GM23248 (cell line): ENCODE measurements at regions not wholly inside any gene's neighbourhood (a gene's known extent, or its start where the extent isn't known, plus 50 kb on each side); places are given as distances from the start of the nearest gene placed in this dataset.

Experiments used
- EZH2 ChIP-seq: fragments of 200-600 bp; sonication (generic); IDR thresholded peaks from 2 replicates; pipeline ENCODE4 v1.6.1; 2018; ENCODE audit warnings: antibody characterized with exemption, mild to moderate bottlenecking; ENCODE audit not compliant: insufficient read depth, poor library complexity, severe bottlenecking
- EZH2phosphoT487 ChIP-seq: fragments of 200-600 bp; sonication (generic); IDR thresholded peaks from 2 replicates; pipeline ENCODE4 v1.6.1; 2018; ENCODE audit warnings: antibody characterized with exemption, moderate library complexity, mild to moderate bottlenecking, low read depth; ENCODE audit not compliant: insufficient read depth

DNA sequence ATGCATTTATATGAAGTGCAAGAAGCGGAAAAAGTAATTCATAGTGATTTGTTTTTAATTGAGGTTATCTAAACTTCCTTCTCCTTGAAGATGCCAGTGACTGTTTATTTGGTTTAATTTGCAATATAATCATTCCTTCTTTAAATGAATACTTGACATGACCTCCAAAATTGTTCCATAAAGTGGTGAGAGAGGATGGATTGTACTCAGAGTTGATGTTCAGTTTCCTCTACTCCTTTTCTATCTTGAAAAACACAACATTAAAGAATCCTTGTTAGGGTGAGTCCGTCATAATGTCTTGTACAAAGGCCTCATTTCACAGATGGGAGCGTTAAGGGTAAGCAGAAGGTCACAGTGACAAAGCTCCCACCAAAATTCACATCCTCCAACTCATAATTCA lies 756.1 kb upstream of the KLHL29 start:
- TF ChIP-seq EZH2: no peak
- no peak for TF ChIP-seq EZH2phosphoT487
